CD4-positive, alpha-beta T cell treated with Interferon gamma for 1 hour (primary cell): ENCODE measurements at regions not wholly inside any gene's neighbourhood (a gene's known extent, or its start where the extent isn't known, plus 50 kb on each side); places are given as distances from the start of the nearest gene placed in this dataset.
"Not testable (repeated sequence)": the region's sequence is repeated elsewhere in the genome, so short reads cannot be mapped to it uniquely, and the experiment has no call there.

Experiments used
- DNase-seq: peaks from one replicate; pipeline ENCODE4 v3.0.0-alpha.2; 2020

DNA sequence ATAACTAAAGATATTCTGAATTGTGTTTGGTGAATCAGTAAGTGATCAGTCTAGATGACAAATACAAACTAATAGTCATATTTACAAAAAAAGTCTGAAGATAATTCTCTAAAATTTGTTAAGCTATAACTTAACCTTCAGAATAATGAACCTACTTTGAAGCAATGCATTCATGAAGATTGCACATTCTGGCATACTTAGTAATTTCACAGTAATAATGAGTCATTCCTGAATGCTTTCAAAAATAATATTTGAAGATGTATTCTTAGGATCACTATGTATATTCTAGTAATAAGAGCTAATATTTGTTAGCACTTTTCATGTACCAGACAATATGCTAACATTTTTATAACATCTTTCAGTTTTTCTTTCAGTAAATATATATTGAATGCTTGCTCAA is 756.7 kb upstream of the SLIT2 start:
- DNase-seq = no peak

- no peak for DNase-seq
These were observed 759.1 kb upstream of the SLIT2 start for GRCh38 chr4:19492606-19493005.

DNA sequence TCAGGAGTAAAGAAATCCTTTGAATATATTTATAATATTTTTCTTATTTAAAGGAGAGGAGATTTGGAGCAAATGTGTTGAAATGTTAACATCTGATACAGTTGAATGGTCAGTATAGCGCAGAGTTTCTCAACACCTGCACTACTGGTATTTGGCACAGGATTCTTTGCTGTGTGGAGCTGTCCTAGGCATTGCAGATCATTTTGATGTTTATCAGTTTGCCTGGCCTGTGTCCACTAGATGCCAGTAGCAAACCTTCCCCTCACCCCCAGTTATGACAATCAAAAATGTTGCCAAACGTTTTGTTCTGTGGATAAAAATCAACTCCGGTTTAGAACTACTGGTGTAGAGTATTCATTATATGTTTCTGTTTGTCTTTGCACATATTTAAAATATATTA is 765.3 kb upstream of the SLIT2 start:
- DNase-seq = no peak

- no peak for DNase-seq
These were observed 772.9 kb upstream of the SLIT2 start for GRCh38 chr4:19478791-19479190.

DNA sequence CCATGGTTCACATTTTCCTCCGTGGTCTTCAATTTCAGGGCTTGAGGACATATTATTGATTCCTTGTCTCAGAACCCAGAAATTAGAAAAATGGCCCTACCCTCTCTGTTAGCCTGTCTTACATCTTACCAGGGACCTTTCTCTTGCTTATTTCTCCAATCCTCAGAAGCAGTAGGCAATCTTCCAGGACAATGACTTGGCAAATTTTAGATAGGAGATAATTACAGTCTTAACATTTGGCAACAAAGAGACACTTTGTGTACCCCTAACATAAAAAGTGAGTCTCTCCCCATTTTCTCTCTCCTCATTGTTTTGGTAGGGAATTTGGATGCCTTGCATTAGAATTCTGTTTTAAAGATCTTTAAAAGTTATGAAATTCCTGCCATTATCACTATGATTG is 778.1 kb upstream of the SLIT2 start:
- DNase-seq = no peak

DNA sequence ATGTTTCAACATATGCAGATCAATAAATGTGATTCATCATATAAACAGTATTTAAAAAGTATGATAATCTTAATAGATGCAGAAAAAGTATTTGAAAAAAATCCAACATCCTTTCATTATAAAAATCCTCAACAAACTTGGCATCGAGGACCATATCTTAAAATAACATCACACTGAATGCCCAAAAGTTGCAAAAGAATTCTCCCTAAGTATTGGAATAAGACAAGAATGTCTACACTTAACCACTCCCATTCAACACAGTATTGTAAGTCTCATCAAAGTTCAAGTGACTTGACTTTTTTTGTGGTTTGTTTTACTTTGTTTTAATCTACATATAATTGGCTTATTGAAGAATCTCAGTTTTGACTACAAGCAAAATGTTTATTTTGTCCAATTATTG is 779.0 kb upstream of the SLIT2 start:
- DNase-seq = no peak

GRCh38 chr4:19470001-19470400 is 781.7 kb upstream of the SLIT2 start:
- DNase-seq = not testable (repeated sequence)

- DNase-seq = no peak
These were observed 789.6 kb upstream of the SLIT2 start for GRCh38 chr4:19462117-19462516.

GRCh38 chr4:19455850-19456602 is 795.7 kb upstream of the SLIT2 start:
- DNase-seq = no peak

GRCh38 chr4:19455196-19455595 is 796.5 kb upstream of the SLIT2 start:
- DNase-seq = no peak

DNA sequence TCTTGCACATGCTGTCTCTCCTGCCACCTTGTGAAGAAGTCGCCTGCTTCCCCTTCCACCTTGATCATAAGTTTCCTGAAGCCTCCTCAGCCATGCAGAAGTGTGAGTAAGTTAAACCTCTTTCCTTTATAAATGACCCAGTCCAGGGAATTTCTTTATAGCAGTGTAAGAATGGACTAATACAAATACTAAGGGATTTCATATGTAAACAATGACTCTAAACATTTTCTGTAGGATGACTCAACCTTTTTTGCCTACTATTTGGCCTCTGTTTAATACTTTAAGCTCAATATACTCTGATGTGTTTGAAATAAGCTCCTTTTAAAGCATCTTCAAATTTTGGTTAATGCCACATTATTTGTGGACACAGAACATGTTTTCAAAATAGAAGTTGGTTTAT is 813.5 kb upstream of the SLIT2 start:
- no peak for DNase-seq

DNA sequence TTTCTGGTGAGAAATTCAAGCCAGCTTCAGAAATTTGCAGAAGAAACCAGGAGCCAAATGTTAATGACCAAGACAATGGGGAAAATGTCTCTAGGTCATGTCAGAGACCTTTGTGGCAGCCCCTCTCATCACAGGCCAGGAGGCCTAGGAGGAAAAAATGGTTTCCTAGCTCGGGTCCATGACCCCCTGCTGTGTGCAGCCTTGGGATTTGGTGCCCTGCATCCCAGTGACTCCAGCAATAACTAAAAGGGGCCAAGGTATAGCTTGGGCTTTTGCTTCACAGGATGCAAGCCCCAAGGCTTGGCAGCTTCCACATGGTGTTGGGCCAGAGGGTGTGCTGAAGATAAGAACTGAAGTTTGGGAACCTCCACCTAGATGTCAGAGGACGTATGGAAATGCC is 814.7 kb upstream of the SLIT2 start:
- no peak for DNase-seq

GRCh38 chr4:19429684-19430083 is 822.0 kb upstream of the SLIT2 start:
- DNase-seq = no peak

GRCh38 chr4:19425146-19425545 is 826.6 kb upstream of the SLIT2 start:
- no peak for DNase-seq

DNA sequence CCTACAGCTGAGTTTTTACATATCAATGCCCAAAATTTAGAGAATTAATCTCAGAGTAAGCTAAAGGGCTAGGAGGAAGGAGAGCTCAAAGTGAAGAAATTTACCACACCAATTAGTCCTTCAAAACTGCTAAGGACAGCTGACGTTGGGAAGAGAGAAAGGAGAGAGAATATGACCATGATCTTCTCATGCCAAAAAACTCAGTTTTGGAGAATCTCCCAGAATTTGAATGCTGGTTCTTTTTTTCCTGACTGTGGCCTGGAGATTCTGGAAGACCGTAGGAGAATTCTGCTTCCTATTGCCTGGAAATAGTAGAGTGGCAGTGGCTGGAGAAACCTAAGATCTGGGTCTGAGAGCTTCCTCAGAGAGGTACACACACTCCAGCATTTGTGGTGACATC is 834.4 kb upstream of the SLIT2 start:
- DNase-seq = no peak

- DNase-seq = no peak
These were observed 835.6 kb upstream of the SLIT2 start for GRCh38 chr4:19416146-19416545.

- DNase-seq = no peak
These were observed 843.2 kb upstream of the SLIT2 start for GRCh38 chr4:19408490-19408889.

- DNase-seq = no peak
These were observed 844.9 kb upstream of the SLIT2 start for GRCh38 chr4:19406789-19407188.

- no peak for DNase-seq
These were observed 847.8 kb upstream of the SLIT2 start for GRCh38 chr4:19403786-19404370.

DNA sequence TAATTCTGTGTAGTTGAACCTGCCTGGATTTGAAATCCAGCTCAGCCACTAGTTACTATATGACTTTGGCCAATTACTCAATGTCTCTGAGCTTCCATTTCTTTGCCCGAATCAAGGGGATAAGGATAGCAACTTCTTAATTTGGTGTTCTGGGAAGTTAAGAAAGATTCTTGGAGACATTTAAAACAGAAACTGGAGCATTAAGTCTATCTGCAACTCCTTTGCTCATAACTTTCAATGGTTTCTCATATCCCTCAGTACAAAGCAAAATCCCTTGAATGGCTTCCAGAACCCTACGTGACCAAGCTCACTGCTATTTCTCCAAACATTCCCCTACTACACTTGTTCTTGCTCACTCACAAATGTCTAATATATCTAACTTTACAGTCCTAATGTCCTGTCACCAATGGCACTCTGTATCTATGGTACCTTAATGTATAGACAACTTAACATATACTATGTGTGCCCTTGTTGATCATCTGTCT is 849.1 kb upstream of the SLIT2 start:
- DNase-seq = no peak

DNA sequence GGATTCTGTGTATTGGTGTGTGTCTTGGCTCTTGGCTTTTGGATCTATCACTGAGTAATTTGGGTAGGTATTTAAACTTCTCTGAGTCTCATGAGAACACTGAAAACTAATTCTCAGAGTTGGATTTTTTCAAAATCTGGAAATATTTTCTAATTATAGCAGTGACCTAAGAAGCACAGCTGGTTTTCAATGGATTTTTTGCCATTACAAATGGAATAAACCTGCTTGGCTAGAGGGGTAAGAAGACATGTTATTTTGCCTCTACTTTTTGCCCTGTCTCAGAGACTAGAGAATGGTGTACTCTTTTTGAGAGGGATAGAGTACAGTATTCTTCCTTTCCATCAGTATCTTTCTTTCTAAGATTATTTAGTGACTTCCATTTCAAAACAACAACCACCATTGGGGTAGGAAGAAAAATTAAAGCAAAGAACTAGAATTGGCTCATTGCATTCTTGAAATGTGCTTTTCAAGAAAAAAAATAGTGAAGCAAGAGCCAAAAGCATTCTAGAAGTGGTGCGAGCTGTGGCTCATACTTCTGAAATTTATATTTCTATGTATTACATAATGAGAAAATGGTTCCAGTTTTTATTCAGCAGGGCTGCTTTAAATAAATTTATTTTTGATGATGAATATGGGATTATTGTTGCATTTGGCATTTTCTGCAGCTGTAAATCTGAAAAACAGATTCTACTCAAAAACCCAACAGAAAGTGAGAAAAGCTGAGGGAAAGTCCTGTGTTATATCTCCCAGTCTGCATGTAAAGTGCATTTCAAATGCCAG is 850.2 kb upstream of the SLIT2 start:
- DNase-seq = no peak

- no peak for DNase-seq
These were observed 850.9 kb upstream of the SLIT2 start for GRCh38 chr4:19400820-19401219.

DNA sequence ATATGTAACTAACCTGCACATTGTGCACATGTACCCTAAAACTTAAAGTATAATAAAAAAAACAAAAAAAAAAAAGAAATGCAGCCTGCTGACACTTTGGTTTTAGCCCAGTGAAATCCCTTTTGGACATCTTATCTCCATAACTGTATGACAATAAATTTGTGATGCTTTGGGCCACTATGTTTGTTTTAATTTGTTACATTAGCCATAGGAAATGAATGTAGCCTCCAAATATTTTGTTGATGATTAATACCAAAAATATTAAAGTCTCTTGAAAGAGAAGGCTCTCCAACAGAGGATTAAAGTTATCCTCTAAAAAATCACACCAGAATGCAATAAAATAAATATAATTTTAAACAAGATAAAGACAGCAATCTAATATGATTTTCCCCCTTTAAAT is 852.7 kb upstream of the SLIT2 start:
- DNase-seq = no peak

DNA sequence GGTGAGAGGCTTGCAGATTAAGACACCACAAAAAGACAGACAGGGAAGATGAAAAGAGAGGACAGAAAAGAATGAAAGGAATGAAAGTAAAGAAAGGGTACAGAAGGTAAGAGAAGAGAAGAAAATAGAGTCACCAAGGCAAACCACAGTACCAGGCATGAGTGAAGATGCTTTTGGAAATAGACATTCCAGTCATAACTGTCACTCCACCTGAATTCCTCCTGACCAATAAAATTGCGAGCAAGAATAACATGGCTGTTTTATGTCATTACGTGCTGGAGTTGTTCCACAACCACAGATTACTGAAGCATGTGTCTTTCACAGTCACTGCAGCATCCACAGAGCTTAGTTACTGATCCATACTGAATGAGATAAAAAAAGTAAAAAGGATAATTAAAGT is 864.9 kb upstream of the SLIT2 start:
- no peak for DNase-seq
